SU-DHL-6 (cell line): ENCODE measurements at regions not wholly inside any gene's neighbourhood (a gene's known extent, or its start where the extent isn't known, plus 50 kb on each side); places are given as distances from the start of the nearest gene placed in this dataset.
"Not testable (repeated sequence)": the region's sequence is repeated elsewhere in the genome, so short reads cannot be mapped to it uniquely, and the experiment has no call there.

Source experiments
- H2AFZ ChIP-seq: fragments of 200-600 bp; sonication (generic); 2 replicates; pipeline ENCODE4 v1.6.1; 2014; ENCODE audit warnings: low read depth, mild to moderate bottlenecking, moderate library complexity, mixed read lengths, antibody characterized with exemption, low read length; ENCODE audit not compliant: severe bottlenecking
- H3F3A ChIP-seq: fragments of 200-600 bp; shearing (Covaris generic); 2 replicates; pipeline ENCODE4 v1.6.0; 2016; ENCODE audit warnings: antibody characterized with exemption, mild to moderate bottlenecking; ENCODE audit not compliant: insufficient read depth
- H3K27ac ChIP-seq: fragments of 200-600 bp; sonication (generic); 2 replicates; pipeline ENCODE4 v1.5.1; 2016; ENCODE audit warnings: low read depth, mild to moderate bottlenecking, low read length, moderate library complexity, mixed read lengths
- H3K27me3 ChIP-seq: fragments of 200-600 bp; sonication (generic), shearing (Covaris generic); 2 replicates; pipeline ENCODE4 v1.6.0; 2014; ENCODE audit warnings: mild to moderate bottlenecking, low read length
- H3K36me3 ChIP-seq: fragments of 200-600 bp; sonication (generic); 2 replicates; pipeline ENCODE4 v1.6.1; 2014; ENCODE audit warnings: mild to moderate bottlenecking, low read length, mixed read lengths
- H3K4me2 ChIP-seq: fragments of 300-600, 200-600 bp; shearing (Covaris generic), sonication (generic); 2 replicates; pipeline ENCODE4 v1.6.0; 2014; ENCODE audit warnings: low read length, low read depth, mild to moderate bottlenecking; ENCODE audit not compliant: poor library complexity, severe bottlenecking
- H3K4me3 ChIP-seq: fragments of 200-600 bp; sonication (generic); 2 replicates; pipeline ENCODE4 v1.5.1; 2014; ENCODE audit warnings: antibody characterized with exemption, low read length, mild to moderate bottlenecking, mixed read lengths; ENCODE audit not compliant: insufficient read depth, poor library complexity, severe bottlenecking
- H3K79me2 ChIP-seq: fragments of 200-600 bp; sonication (generic); 2 replicates; pipeline ENCODE4 v1.6.1; 2014; ENCODE audit warnings: mild to moderate bottlenecking, low read length, moderate library complexity; ENCODE audit not compliant: insufficient read depth
- H3K9ac ChIP-seq: fragments of 200-600 bp; sonication (generic); 2 replicates; pipeline ENCODE4 v1.7.0; 2014; ENCODE audit warnings: mild to moderate bottlenecking, low read length
- H3K9me2 ChIP-seq: fragments of 200-600 bp; sonication (generic); replicated peaks from 2 replicates; pipeline ENCODE4 v1.6.1; 2014; ENCODE audit warnings: low read length; ENCODE audit not compliant: insufficient read depth
- H3K9me3 ChIP-seq: fragments of 200-600 bp; sonication (generic); 2 replicates; pipeline ENCODE4 v1.6.1; 2014; ENCODE audit warnings: low read length, mixed read lengths; ENCODE audit not compliant: insufficient read depth
- H4K20me1 ChIP-seq: fragments of 200-600 bp; sonication (generic); 2 replicates; pipeline ENCODE4 v1.6.1; 2014; ENCODE audit warnings: low read depth, mild to moderate bottlenecking, antibody characterized with exemption, low read length, moderate library complexity, mixed read lengths
- EZH2phosphoT487 ChIP-seq: fragments of 200-600 bp; sonication (generic), shearing (Covaris generic); conservative IDR thresholded peaks from 2 replicates; pipeline ENCODE4 v1.6.1; 2018; ENCODE audit warnings: mild to moderate bottlenecking, antibody characterized with exemption, low read length, moderate library complexity, mixed read lengths
- TF ChIP-seq, protein P1 (sequence below): fragments of 200-600 bp; sonication (generic); IDR thresholded peaks from one replicate; pipeline ENCODE4 v1.5.1; 2017; ENCODE audit warnings: antibody characterized with exemption, mild to moderate bottlenecking, low read length, moderate library complexity; ENCODE audit not compliant: insufficient read depth, poor library complexity, severe bottlenecking

- no peaks in the 10 kb centered on the region for H3K79me2 ChIP-seq
- no peak overlapping the region for H3K4me3 ChIP-seq
- H3K9me2 ChIP-seq = no peaks in the 10 kb centered on the region
- no peaks in the 10 kb centered on the region for H4K20me1 ChIP-seq
- no peaks in the 10 kb centered on the region for H3K27me3 ChIP-seq
- H3K27ac ChIP-seq = no peak overlapping the region
- H3K36me3 ChIP-seq = no peaks in the 10 kb centered on the region
- TF ChIP-seq, protein P1, sequence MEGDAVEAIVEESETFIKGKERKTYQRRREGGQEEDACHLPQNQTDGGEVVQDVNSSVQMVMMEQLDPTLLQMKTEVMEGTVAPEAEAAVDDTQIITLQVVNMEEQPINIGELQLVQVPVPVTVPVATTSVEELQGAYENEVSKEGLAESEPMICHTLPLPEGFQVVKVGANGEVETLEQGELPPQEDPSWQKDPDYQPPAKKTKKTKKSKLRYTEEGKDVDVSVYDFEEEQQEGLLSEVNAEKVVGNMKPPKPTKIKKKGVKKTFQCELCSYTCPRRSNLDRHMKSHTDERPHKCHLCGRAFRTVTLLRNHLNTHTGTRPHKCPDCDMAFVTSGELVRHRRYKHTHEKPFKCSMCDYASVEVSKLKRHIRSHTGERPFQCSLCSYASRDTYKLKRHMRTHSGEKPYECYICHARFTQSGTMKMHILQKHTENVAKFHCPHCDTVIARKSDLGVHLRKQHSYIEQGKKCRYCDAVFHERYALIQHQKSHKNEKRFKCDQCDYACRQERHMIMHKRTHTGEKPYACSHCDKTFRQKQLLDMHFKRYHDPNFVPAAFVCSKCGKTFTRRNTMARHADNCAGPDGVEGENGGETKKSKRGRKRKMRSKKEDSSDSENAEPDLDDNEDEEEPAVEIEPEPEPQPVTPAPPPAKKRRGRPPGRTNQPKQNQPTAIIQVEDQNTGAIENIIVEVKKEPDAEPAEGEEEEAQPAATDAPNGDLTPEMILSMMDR = no peak
- TF ChIP-seq EZH2phosphoT487 = no peak
- H3K4me2 ChIP-seq = no peak overlapping the region
- H3K9ac ChIP-seq = no peak overlapping the region
- H3K9me3 ChIP-seq = no peaks in the 10 kb centered on the region
- H3F3A ChIP-seq = no peaks in the 10 kb centered on the region
- H2AFZ ChIP-seq = no peak overlapping the region
Measured at GRCh38 chr5:12611132-12611531, 706.9 kb upstream of the CTNND2 start.

DNA sequence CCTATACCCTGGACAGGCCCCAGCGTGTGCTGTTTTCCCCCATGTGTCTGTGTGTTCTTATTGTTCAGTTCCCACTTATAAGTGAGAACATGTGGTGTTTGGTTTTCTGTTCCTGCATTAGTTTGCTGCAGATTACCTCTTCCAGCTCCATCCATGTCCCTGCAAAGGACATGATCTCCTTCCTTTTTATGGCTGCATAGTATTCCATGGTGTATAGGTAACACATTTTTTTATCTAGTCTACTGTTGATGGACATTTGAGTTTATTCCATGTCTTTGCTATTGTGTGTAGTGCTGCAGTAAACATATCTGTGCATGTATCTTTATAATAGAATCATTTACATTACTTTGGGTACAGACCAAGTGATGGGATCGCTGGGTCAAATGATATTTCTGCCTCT lies 703.6 kb upstream of the CTNND2 start:
- H3K36me3 ChIP-seq, H2AFZ ChIP-seq, H3K4me2 ChIP-seq, H3K9me3 ChIP-seq, H3K9ac ChIP-seq, H3K4me3 ChIP-seq, H3F3A ChIP-seq, H4K20me1 ChIP-seq, H3K27me3 ChIP-seq, H3K27ac ChIP-seq, H3K79me2 ChIP-seq, H3K9me2 ChIP-seq: not testable (repeated sequence)

DNA sequence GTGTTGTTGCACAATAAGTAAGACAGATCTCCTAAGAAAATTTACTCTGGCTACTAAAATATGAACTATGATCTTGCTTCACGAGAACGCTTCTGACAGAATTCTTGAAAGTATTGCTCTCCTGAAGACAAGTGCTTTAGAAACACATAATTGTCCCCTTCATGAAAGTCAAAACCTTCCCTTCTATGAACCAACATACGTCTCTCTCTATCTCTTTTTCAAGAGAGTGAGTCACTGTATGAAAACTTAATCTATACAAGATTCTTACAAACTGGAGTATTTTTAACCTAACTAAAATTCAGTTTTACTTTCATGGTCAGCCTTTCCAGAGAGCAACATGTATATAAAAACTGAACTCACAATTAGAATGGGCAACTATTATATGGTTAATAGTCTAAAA lies 688.0 kb upstream of the CTNND2 start:
- no peak overlapping the region for H3K4me3 ChIP-seq
- no peaks in the 10 kb centered on the region for H3K79me2 ChIP-seq
- H3K27me3 ChIP-seq = no peaks in the 10 kb centered on the region
- no peaks in the 10 kb centered on the region for H3K9me2 ChIP-seq
- H4K20me1 ChIP-seq = no peaks in the 10 kb centered on the region
- no peaks in the 10 kb centered on the region for H3F3A ChIP-seq
- H2AFZ ChIP-seq = no peak overlapping the region
- TF ChIP-seq EZH2phosphoT487 = no peak
- TF ChIP-seq, protein P1 = no peak
- H3K27ac ChIP-seq = no peak overlapping the region
- no peak overlapping the region for H3K4me2 ChIP-seq
- no peaks in the 10 kb centered on the region for H3K36me3 ChIP-seq
- no peak overlapping the region for H3K9ac ChIP-seq
- H3K9me3 ChIP-seq = no peaks in the 10 kb centered on the region

DNA sequence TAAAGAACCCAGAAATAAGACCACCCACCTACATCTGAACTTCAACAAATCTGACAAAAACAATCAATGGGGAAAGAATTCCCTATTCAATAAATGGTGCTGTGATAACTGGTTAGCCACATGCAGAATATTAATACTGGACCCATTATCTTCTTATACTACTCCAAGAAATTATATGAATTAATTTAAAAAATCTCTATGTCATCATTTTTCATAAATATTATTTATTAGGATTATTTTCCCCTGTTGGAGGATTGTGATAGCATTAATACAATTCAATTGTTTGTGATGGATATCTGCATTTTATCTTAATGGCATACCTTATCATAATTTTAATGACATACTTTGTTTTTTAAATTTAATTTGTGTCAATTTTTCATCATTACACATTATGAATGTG lies 682.2 kb upstream of the CTNND2 start:
- Histone ChIP-seq H3F3A (no peaks in the 10 kb centered on the region), H3K27ac (no peak overlapping the region), H3K9me3 (no peaks in the 10 kb centered on the region), H3K9me2 (no peaks in the 10 kb centered on the region), H3K9ac (no peak overlapping the region), H2AFZ (no peak overlapping the region), H3K4me2 (no peak overlapping the region), H4K20me1 (no peaks in the 10 kb centered on the region), H3K27me3 (no peaks in the 10 kb centered on the region), H3K36me3 (no peaks in the 10 kb centered on the region), H3K4me3 (no peak overlapping the region), H3K79me2 (no peaks in the 10 kb centered on the region)
- TF ChIP-seq, protein P1 = no peak
- no peak for TF ChIP-seq EZH2phosphoT487

DNA sequence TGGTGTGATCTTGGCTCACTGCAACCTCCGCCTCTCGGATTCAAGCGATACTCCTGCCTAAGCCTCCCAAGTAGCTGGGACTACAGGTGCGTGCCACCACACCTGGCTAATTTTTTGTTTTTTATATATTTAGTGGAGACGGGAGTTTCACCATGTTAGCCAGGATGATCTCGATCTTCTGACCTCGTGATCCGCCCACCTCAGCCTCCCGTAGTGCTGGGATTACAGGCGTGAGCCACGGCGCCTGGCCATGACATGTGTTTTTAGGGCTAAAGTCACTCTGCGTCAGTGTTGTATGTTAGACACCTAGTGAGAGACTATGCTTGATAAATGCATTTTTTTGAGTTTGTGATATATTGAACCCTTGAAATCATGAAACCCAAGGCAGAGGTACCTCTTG lies 674.6 kb upstream of the CTNND2 start:
- not testable (repeated sequence) for H3K9me2 ChIP-seq, H3K27ac ChIP-seq, H3K4me3 ChIP-seq, H3K9me3 ChIP-seq, H4K20me1 ChIP-seq, H3K36me3 ChIP-seq, H3K27me3 ChIP-seq, H3K79me2 ChIP-seq, H3F3A ChIP-seq, H2AFZ ChIP-seq, H3K4me2 ChIP-seq, H3K9ac ChIP-seq

DNA sequence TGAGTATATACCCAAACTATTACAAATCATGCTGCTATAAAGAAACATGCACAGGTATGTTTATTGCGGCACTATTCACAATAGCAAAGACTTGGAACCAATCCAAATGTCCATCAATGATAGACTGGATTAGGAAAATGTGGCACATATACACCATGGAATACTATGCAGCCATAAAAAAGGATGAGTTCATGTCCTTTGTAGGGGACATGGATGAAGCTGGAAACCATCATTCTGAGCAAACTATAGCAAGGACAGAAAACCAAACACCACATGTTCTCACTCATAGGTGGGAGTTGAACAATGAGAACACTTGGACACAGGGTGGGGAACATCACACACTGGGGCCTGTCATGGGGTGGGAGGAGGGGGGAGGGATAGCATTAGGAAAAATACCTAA lies 672.7 kb upstream of the CTNND2 start:
- not testable (repeated sequence) for H3K27ac ChIP-seq, H3F3A ChIP-seq, H2AFZ ChIP-seq, H3K9ac ChIP-seq, H3K36me3 ChIP-seq, H3K79me2 ChIP-seq, H3K27me3 ChIP-seq, H3K4me2 ChIP-seq, H3K9me2 ChIP-seq, H3K4me3 ChIP-seq, H4K20me1 ChIP-seq, H3K9me3 ChIP-seq
